AG04450 (cell line): ENCODE measurements at regions not wholly inside any gene's neighbourhood (a gene's known extent, or its start where the extent isn't known, plus 50 kb on each side); places are given as distances from the start of the nearest gene placed in this dataset.

ENCODE experiments used
- CTCF ChIA-PET: fragments of 300-600, 350-600 bp; formaldehyde crosslinking; extraction: SDS; loops from one replicate; lab custom pipeline; 2022; ENCODE audit warnings: antibody characterized with exemption, inconsistent platforms; lab: Charles Lee
- POLR2A ChIA-PET: fragments of 350-600 bp; formaldehyde crosslinking; extraction: SDS; loops from one replicate; lab custom pipeline; 2021; ENCODE audit warnings: antibody characterized with exemption, inconsistent platforms; lab: Yijun Ruan, JAX
- DNase-seq: peaks from one replicate; pipeline ENCODE4 v3.0.0-alpha.2; 2011; ENCODE audit warnings: low read depth, low spot score
- H3K27ac ChIP-seq: one replicate; pipeline ENCODE4 v1.5.1; 2012; ENCODE audit warnings: low read depth, low read length, control low read depth
- H3K27me3 ChIP-seq: one replicate; pipeline ENCODE4 v1.6.0; 2012; ENCODE audit warnings: low read length; ENCODE audit not compliant: control insufficient read depth, insufficient read depth
- H3K4me3 ChIP-seq: 2 replicates; pipeline ENCODE4 v1.5.1; 2011; ENCODE audit warnings: mild to moderate bottlenecking, low read depth, low read length, control low read depth
- H3K9me3 ChIP-seq: 2 replicates; pipeline ENCODE4 v1.5.1; 2012; ENCODE audit warnings: low read length; ENCODE audit not compliant: control insufficient read depth, insufficient read depth
- CTCF ChIP-seq: IDR thresholded peaks from 2 replicates; pipeline ENCODE4 v1.5.1; 2011; ENCODE audit warnings: low read depth, low read length, control low read depth, inconsistent platforms

- peak; percentile 73 for DNase-seq
- CTCF ChIA-PET: interaction anchor here (1.1 kb wide), 1 partner anchor 130 kb away, joined by 4 read pairs; no protein-coding TSS in a partner anchor
- no peak overlapping the region for H3K4me3 ChIP-seq
- peak overlapping the region; percentile 76 for H3K27ac ChIP-seq
- TF ChIP-seq CTCF: no peak
- no peaks in the 10 kb centered on the region for H3K27me3 ChIP-seq
- POLR2A ChIA-PET: no interaction called here
- no peaks in the 10 kb centered on the region for H3K9me3 ChIP-seq
These were observed 216.0 kb upstream of the PTGFR start for GRCh38 chr1:78274814-78275213.

- POLR2A ChIA-PET: no interaction called here
- CTCF ChIA-PET: interaction anchor here (1.0 to 1.1 kb wide), 2 partner anchors 130 to 331 kb away, joined by 3 to 4 read pairs; no protein-coding TSS in a partner anchor
- no peak for DNase-seq
- no peak overlapping the region for H3K27ac ChIP-seq
- no peak for TF ChIP-seq CTCF
- H3K27me3 ChIP-seq: no peaks in the 10 kb centered on the region
- no peaks in the 10 kb centered on the region for H3K9me3 ChIP-seq
- no peak overlapping the region for H3K4me3 ChIP-seq
These were observed 215.3 kb upstream of the PTGFR start for GRCh38 chr1:78275456-78275855.

GRCh38 chr1:78275906-78276685 lies 214.7 kb upstream of the PTGFR start:
- H3K27me3 ChIP-seq: no peaks in the 10 kb centered on the region
- CTCF ChIA-PET: interaction anchor here (0.7 to 1.1 kb wide), 4 partner anchors 47 to 346 kb away, joined by 3 to 6 read pairs (median 4); no protein-coding TSS in a partner anchor
- POLR2A ChIA-PET: no interaction called here
- no peak overlapping the region for H3K4me3 ChIP-seq
- H3K27ac ChIP-seq: peak overlapping the region; percentile 40
- no peak for TF ChIP-seq CTCF
- H3K9me3 ChIP-seq: no peaks in the 10 kb centered on the region
- no peak for DNase-seq

GRCh38 chr1:78277253-78277652 lies 213.5 kb upstream of the PTGFR start:
- no peak for TF ChIP-seq CTCF
- POLR2A ChIA-PET: no interaction called here
- H3K27me3 ChIP-seq: no peaks in the 10 kb centered on the region
- H3K4me3 ChIP-seq: no peak overlapping the region
- CTCF ChIA-PET: interaction anchor here (0.8 to 1.1 kb wide), 2 partner anchors 10 to 132 kb away, joined by 3 to 4 read pairs; no protein-coding TSS in a partner anchor
- no peak for DNase-seq
- H3K27ac ChIP-seq: no peak overlapping the region
- H3K9me3 ChIP-seq: no peaks in the 10 kb centered on the region

GRCh38 chr1:78279051-78279450 lies 211.7 kb upstream of the PTGFR start:
- no peak overlapping the region for H3K4me3 ChIP-seq
- no peaks in the 10 kb centered on the region for H3K9me3 ChIP-seq
- no peak for TF ChIP-seq CTCF
- peak; percentile 76 for DNase-seq
- POLR2A ChIA-PET: interaction anchor here (0.7 to 0.8 kb wide), 2 partner anchors 25 to 285 kb away, joined by 3 to 4 read pairs; no protein-coding TSS in a partner anchor
- CTCF ChIA-PET: interaction anchor here (1.0 kb wide), 1 partner anchor 24 kb away, joined by 3 read pairs; no protein-coding TSS in a partner anchor
- peak overlapping the region; percentile 87 for H3K27ac ChIP-seq
- H3K27me3 ChIP-seq: no peaks in the 10 kb centered on the region
